ENCODE measurements at regions not wholly inside any gene's neighbourhood (a gene's known extent, or its start where the extent isn't known, plus 50 kb on each side); places are given as distances from the start of the nearest gene placed in this dataset.
"Not testable (repeated sequence)": the region's sequence is repeated elsewhere in the genome, so short reads cannot be mapped to it uniquely, and the experiment has no call there.

DNA sequence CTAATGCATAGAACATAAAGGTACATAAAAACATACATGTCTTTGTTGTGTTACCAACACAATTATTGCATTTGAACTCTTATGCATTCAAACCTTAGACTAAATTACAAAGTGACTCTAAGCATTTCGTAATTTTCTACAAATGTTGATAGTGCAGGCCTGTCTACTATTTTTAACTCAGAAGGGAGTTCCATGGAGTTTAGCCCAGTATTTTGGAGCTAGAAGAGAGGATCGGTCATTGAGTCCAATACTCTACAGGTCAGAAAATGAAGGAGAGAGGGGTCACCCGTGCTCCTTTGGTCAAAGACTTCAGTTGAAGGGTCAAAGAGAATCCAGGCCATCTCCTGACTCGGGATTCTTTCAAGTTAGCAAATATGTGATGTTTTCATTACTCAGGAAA is 55.3 kb upstream of the SRRM3 start:
- Histone ChIP-seq H3K4me3 (no peak overlapping the region), H3K27me3 (no peaks in the 10 kb centered on the region), H3K9me3 (no peaks in the 10 kb centered on the region), H3K36me3 (no peaks in the 10 kb centered on the region), H3K27ac (no peak overlapping the region), H3K4me1 (no peaks in the 10 kb centered on the region)
- TF ChIP-seq, protein P1, sequence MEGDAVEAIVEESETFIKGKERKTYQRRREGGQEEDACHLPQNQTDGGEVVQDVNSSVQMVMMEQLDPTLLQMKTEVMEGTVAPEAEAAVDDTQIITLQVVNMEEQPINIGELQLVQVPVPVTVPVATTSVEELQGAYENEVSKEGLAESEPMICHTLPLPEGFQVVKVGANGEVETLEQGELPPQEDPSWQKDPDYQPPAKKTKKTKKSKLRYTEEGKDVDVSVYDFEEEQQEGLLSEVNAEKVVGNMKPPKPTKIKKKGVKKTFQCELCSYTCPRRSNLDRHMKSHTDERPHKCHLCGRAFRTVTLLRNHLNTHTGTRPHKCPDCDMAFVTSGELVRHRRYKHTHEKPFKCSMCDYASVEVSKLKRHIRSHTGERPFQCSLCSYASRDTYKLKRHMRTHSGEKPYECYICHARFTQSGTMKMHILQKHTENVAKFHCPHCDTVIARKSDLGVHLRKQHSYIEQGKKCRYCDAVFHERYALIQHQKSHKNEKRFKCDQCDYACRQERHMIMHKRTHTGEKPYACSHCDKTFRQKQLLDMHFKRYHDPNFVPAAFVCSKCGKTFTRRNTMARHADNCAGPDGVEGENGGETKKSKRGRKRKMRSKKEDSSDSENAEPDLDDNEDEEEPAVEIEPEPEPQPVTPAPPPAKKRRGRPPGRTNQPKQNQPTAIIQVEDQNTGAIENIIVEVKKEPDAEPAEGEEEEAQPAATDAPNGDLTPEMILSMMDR (IDR thresholded peaks at IDR 0.05) = no peak
- no peak for TF ChIP-seq POLR2AphosphoS5 (IDR thresholded peaks at IDR 0.05; ENCODE audit: insufficient read depth in 1 of 2, low read depth in 1 of 2)
- TF ChIP-seq POLR2A (IDR thresholded peaks at IDR 0.05) = no peak
- no peak for DNase-seq (ENCODE audit: extremely low spot score in 2 of 2)
- intact Hi-C loops (cut with DNase I) = no loop called here

DNA sequence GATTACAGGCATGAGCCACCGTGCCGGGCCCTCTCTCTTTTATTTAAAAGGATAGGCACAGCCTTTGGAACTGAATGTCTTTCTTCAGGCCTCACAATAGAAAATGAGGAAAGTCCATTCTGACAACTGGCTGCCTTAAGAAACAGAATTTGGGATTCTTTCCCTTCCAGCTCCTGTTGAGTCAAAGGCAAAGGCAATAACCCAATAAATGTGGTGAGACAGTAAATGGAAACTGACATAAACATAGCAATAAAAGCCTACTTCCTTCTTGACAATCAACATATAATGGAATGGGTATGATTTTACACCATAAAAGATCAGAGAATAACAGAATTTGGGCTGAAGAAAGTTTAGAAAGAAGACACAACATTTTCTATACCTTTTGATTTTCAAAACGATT is 52.7 kb upstream of the SRRM3 start:
- not testable (repeated sequence) for H3K4me1 ChIP-seq

DNA sequence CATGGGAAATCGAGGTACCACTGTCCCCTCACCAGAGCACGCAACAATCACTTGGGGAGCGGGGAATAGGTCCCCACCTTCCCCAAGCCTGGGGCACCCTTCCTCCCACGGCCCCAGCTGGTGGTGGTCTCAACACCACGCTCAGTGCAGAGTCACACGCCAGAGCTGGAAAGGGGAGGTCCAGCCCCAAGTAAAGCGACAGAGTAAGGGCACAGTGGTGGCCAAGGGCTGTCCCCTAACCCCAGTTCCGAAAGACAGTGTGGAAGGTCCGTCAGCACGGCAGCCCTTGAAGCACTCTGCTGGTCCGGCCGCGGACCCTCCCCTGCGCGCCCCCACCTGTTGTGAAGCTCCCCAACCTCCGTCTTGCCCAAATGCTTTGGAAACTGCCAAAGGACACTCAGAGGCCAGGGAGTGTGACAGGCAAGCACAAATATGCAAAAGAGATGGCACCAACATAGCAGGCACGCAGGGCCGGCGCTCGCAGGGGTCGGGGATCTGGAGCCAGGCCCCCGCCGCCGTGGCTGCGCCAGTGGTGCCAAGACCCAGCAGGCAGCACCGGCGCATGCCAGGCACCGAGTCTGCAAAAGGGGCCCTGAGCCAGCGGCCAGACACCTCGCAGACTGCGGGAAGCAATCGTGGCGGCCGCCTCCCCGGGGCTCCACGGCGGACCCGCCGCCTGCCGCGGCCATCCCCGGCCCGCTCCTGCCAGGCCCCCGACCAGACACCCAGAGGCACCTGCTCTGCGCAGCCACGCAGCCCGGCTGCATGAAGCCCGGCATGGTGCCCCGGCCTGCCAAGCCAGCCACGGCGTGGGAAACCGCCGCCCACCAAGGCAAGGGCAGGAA is 51.6 kb upstream of the SRRM3 start:
- no peaks in the 10 kb centered on the region for H3K36me3 ChIP-seq
- H3K27ac ChIP-seq = no peak overlapping the region
- no peak for TF ChIP-seq POLR2AphosphoS5 (IDR thresholded peaks at IDR 0.05; ENCODE audit: insufficient read depth in 1 of 2, low read depth in 1 of 2)
- TF ChIP-seq POLR2A (IDR thresholded peaks at IDR 0.05) = no peak
- TF ChIP-seq, protein P1 (IDR thresholded peaks at IDR 0.05) = no peak
- H3K4me3 ChIP-seq = no peak overlapping the region
- intact Hi-C loops (cut with DNase I) = no loop called here
- H3K27me3 ChIP-seq = no peaks in the 10 kb centered on the region
- DNase-seq (ENCODE audit: extremely low spot score in 2 of 2) = no peak
- H3K4me1 ChIP-seq = no peaks in the 10 kb centered on the region
- no peaks in the 10 kb centered on the region for H3K9me3 ChIP-seq

More for the DNA sequence above, 52.7 kb upstream of the SRRM3 start:
- intact Hi-C loops (cut with DNase I); H3K9me3 ChIP-seq; H3K27me3 ChIP-seq; H3K27ac ChIP-seq; H3K36me3 ChIP-seq; H3K4me3 ChIP-seq; DNase-seq (ENCODE audit: extremely low spot score in 2 of 2): not testable (repeated sequence)

All from vagina (tissue), 2 donors.